ENCODE measurements at regions not wholly inside any gene's neighbourhood (a gene's known extent, or its start where the extent isn't known, plus 50 kb on each side); places are given as distances from the start of the nearest gene placed in this dataset.

- H4K20me1 ChIP-seq (replicated peaks; ENCODE audit: control insufficient read depth, extremely low read depth, insufficient read depth, low read length): no peaks in the 10 kb centered on the region
- POLR2A ChIA-PET: no interaction called here
- FAIRE-seq: no peak
- no peaks in the 10 kb centered on the region for H3K9me3 ChIP-seq (replicated peaks; ENCODE audit: control insufficient read depth, insufficient read depth, low read length)
- dilution Hi-C loops (cut with MboI; ENCODE audit: extremely low pct_ligation_motif_present, low sequenced_read_pairs) (no loop called here), intact Hi-C loops (cut with micrococcal nuclease) (no loop called here)
- no TSS peak for BruUV-seq (replicated peaks)
- no peaks in the 10 kb centered on the region for H3K9me1 ChIP-seq (replicated peaks; ENCODE audit: control insufficient read depth, extremely low read depth, insufficient read depth, low read length)
- no peak overlapping the region for H3K4me3 ChIP-seq (replicated peaks in 1 of 3; ENCODE audit: insufficient read depth in 1 of 3, low read depth in 1 of 3, low read length in 3 of 3)
- no peaks in the 10 kb centered on the region for H3K79me2 ChIP-seq (ENCODE audit: control insufficient read depth, insufficient read depth, low read length)
- TF ChIP-seq MAX (IDR thresholded peaks at IDR 0.05; ENCODE audit: insufficient read depth, insufficient read length): no peak
- no peak for TF ChIP-seq CTCF (IDR thresholded peaks at IDR 0.05; ENCODE audit: extremely low read depth in 1 of 2, insufficient read depth in 1 of 2, low read depth in 1 of 2, low read length in 2 of 2)
- TF ChIP-seq MYC (IDR thresholded peaks at IDR 0.05; ENCODE audit: low read depth, low read length): no peak
- TF ChIP-seq EZH2 (IDR thresholded peaks at IDR 0.05; ENCODE audit: borderline replicate concordance, low read depth, low read length, severe bottlenecking): no peak
- TF ChIP-seq POLR2A (IDR thresholded peaks at IDR 0.05; ENCODE audit: low read depth, low read length): no peak
- TF ChIP-seq JUN (IDR thresholded peaks at IDR 0.05; ENCODE audit: borderline replicate concordance, insufficient read depth, insufficient read length, low read depth): no peak
- TF ChIP-seq FOS (IDR thresholded peaks at IDR 0.05; ENCODE audit: borderline replicate concordance, insufficient read depth, low read length): no peak
- CTCF ChIA-PET: no interaction called here
- no peaks in the 10 kb centered on the region for H3K27me3 ChIP-seq (ENCODE audit: control insufficient read depth in 2 of 2, insufficient read depth in 2 of 2, low read length in 2 of 2)
- H3K4me2 ChIP-seq (ENCODE audit: insufficient read depth, low read length): no peak overlapping the region
- H2AFZ ChIP-seq (ENCODE audit: low read depth, low read length): no peak overlapping the region
- no peaks in the 10 kb centered on the region for H3K4me1 ChIP-seq (ENCODE audit: control insufficient read depth, extremely low read depth, insufficient read depth, low read length)
- DNase-seq (ENCODE audit: low read depth, low spot score): no peak
- no peak overlapping the region for H3K9ac ChIP-seq (replicated peaks; ENCODE audit: extremely low read depth, insufficient read depth, low read length)
- H3K36me3 ChIP-seq (ENCODE audit: control insufficient read depth in 2 of 2, extremely low read depth in 1 of 2, insufficient read depth in 2 of 2, low read length in 2 of 2): no peaks in the 10 kb centered on the region
- H3K27ac ChIP-seq (ENCODE audit: insufficient read depth, low read depth, low read length): no peak overlapping the region
These were observed 416.1 kb upstream of the CNTNAP2 start for GRCh38 chr7:145700488-145700887.

Data from endothelial cell of umbilical vein (primary cell).